ENCODE measurements at regions not wholly inside any gene's neighbourhood (a gene's known extent, or its start where the extent isn't known, plus 50 kb on each side); places are given as distances from the start of the nearest gene placed in this dataset.
A peak's percentile ranks its signal among the peaks of the same experiment; 100 is the strongest.

DNA sequence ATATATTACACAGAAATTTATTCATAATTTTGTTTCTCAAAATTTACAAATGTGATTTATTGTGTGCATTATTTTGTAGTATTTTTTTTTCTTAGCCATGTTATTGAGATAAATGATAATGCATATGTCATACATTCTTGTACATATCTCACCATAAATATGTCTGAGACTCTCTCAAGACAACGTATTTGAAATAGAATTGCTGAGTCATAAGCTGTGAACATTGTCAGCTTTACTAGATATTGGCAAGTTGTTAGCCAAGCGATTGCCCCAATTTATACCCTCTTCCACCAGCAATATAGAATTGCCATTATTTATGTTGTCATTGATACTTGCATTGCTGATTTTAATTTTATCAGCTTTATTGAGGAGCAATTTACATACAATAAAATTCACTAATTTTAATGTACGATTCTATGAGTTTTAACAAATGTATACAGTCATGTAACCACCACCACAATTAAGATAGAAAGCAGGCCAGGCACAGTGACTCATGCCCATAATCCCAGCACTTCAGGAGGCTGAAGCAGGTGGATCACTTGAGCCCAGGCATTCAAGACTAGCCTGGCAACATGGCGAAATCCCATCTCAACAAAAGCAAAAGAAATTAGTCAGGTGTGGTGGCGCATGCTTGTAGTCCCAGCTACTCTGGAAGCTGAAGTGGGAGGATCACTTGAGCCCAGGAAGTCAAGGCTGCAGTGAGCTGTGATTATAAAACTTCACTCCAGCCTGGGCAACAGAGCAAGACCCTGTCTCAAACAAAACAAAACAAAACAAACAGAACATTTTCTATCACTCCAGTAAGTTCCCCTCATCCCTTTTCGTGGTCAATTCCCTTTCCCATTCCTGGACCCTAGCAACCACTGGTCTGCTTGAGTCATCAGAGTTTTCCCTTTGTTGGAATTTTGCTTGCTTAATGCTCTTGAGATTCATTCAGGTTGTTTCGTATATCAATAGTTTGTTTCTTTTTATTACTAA, 373.1 kb downstream of the MFSD1 start:
- peak; percentile 2 for DNase-seq

DNA sequence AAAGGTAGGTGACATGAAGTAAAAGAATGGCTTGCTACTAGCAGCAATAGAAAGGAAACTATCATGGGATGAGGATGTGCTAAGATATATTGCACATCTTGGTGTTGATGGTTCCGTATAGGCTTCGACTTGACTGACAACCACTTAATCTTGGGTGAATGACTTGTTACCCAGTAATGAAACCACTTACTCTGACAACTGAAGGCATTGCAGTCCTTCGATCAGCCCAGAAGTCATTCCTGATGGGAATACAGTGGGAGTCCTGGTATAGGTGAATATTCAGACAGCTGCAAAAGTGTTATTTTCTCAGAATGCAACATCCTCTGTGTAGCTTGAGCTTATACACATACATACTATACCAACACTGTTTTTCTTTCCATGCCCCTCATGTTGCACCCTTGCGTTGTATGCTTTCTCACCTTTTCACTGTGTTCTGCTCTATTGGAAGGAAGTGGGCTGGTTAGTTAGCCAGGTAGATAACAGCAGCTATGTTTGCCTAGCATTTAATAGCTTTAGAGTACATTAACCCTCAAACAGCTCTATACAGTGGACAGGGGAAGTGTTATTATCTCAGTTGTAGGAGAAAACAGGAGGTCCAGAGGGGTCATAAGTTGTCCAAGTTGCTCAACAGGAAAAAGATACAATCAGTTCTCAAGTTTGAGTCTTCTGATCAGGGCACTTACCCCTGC, 376.5 kb downstream of the MFSD1 start:
- DNase-seq = no peak

DNA sequence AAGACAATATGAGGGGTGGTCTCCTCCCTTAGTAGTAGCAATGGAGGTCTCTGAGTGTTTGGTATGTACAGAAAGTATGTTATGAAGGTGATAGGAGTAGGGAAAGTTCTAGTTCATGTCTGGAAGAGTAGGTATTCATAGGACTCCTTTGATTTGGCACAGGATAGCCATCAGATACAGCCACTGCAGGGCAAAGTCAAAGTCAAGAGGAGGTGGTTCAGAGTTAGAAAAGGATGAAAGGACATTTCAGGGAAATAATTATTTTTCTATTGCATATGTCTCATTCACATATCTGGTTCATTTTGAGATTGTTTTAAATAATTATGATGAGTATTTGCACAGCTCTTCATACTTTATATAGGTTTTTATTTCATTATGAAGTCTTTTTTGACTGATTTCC, 381.1 kb downstream of the MFSD1 start:
- DNase-seq = no peak

DNA sequence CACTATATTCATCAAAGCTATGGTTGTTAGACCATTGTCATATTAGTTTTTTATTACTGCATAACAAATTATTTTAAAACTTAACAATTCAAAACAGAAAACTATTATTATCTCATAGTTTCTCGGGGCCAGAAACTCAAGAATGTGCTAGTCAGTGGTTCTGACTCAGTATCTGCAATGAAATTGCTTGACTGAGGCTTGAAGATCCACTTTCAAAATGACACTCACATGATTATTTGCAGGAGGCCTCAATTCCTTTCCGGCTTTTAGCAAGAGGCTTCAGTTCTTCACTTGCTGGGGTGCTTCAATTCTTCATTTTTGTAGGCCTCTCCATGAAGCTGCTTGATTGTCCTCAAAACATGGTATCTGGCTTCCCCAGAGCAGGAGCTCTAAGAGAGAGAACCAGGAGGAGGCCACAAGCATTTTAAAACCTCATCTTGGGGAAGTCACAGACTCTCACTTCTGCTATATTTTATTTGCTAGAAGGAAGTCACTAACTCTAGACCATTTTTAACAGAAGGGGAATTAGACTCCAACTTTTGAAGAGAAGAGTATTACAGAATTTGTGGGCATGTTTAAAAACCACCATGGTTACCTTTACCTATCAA, 383.7 kb downstream of the MFSD1 start:
- no peak for DNase-seq

DNA sequence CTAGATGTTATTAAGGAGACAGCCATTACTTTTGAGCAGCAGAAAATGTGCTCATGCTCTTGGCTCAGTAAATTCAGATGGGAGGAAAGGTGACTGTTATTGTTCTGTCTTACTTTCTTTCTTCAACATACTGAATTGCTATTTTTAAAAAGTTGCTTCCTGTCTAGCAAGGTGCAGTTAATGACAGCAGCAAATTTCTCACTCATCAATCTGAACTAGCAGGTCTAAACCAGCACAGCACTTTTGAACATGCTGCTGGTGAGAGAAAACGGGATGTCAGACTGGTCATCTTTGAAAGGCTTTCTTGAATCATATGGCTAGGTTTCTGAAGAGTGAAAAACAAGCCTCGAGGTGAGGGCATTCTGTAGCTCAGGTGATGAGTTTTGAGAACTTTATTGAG, 384.7 kb downstream of the MFSD1 start:
- DNase-seq = no peak

DNA sequence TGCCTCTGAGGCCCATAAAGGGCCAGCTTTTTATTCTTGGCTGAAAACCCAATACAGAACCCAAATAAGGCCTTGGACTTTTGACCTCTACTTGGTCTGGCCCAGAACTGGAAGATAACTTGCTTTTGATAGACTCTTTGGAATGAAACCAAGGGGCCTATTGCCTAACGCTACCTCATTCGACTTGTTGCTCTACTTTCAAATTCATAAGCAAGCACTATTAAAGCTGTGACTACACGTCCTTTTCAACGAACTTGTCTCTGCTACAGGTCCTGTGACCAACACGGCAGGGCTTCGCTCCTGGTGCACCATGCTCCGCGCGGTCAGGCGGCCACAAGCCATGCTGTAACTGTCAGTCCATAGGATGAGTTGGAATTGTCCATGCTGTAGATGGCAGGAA, 385.4 kb downstream of the MFSD1 start:
- DNase-seq = no peak

DNA sequence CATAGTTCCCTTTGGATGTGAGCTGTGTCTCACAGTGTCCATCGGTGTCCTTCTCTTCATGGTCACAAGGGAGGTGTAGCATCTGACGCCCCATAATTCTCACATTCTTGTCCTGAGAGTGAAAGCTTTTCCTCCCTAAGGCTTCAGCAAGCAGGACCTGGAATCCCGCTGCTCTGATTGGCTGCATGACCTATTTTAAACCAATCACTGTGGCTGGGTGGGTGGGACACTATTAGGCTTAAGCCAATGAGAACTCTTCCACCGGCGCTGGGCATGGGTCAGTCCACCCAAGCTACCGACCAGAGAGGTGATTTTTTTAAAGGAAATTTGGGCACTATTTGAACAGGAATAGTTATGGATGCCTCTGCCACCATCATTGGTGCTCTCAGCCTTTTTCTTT, 385.9 kb downstream of the MFSD1 start:
- DNase-seq = no peak

DNA sequence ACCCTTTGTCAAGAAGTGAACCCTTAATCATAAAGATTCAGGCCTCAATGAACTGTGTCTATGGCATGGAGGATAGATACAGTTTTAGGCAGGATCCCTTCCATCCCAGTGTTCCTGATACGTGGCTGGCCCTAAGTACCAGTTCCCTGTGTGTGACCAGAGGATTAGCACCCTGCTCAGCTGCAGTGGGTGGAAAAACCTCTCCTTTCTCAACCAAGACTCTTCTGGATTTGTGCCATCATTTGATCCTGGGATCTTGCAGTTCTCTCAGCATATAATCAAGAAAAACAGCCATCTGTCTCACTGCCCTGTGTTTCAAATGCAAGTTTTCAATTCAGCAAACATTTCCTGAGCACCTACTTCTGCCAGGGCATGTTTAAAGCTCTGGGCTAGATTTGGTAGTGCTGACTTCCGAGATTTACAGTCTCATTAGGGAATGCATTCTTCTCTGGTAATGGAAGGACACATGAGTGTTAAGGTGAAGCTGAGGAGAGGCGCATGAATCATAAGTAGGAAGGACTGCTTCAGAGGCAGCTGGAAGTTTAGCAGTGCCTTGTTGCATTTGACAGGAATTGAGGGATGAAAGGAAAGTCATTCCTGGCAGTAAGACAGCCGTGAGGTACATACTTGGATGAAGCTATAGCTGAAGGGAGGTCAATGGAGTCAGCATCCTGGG, 388.3 kb downstream of the MFSD1 start:
- no peak for DNase-seq

DNA sequence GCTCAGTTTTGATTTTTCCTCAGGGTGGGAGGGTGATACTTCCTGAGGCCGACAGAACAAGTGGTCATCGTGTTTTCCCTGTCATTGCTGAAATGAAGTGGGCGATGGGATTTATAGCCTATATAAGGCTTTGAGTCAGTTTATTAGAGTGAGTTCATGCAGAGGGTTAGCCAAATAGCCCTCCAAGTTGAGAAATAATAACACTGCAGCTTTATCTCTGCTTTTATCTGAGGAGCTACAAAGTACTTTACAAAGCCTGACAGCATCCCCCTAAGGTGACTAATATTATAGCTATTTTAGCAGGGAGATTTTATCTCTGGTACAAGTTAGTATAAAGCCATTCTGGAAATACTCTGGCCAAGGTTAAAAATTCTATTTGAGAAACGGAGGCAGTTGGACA, 389.6 kb downstream of the MFSD1 start:
- DNase-seq = no peak

DNA sequence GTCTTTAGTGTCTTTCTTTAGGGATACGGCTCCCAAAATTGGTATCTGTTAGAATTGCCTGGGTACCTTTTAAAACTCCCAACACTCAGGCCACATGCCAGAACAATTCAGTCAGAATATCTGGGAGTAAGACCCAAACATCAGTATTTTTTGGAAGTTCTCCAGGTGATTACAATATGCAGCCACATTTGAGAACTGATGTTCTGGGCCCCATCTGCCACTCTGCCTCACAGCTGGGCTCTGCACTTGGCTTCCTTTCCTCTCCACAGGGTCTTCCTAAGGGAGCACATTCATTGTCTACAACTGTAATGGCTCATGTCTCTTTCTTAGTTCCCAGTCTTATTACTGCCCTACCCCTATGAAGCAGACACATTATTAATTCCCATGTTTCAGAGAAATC, 394.5 kb downstream of the MFSD1 start:
- no peak for DNase-seq

DNA sequence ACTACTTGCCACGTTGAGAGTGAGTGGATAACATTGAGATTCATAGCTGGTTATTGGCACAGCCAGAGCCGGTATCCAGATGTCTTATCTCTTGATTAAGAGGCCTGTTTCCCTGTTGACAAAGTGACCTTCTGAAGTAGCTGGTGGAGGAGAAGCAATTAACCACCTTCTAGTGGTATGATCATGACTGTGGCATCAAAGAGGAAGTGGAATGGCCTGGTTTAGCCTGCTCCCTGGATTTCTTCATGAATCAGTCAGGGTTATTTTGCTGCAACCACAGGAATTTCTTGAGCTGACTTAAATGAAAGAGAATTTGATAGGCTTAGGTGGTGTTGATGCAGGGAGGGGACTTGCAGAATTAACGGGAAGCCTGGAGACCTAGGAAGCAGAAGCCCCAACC, 398.3 kb downstream of the MFSD1 start:
- no peak for DNase-seq

DNA sequence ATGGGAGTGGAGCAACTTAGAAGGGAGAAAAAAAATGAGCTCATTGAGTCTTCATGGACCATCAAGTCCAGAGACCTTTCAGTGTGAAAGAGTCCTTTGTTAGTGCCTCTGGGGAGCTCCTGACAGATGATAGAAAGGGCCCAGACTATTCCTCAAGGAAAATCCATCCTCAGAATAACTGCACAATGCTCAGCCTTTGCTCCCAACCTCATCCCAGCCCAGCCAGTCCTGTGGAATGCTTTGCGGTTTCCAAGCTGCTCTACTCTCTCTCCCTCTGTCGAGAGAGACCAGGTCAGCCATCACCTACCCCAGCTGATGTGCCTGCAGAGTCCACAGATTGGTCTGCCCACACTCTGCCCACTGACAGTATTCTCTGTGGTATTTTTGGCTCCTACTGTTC, 406.2 kb downstream of the MFSD1 start:
- no peak for DNase-seq

DNA sequence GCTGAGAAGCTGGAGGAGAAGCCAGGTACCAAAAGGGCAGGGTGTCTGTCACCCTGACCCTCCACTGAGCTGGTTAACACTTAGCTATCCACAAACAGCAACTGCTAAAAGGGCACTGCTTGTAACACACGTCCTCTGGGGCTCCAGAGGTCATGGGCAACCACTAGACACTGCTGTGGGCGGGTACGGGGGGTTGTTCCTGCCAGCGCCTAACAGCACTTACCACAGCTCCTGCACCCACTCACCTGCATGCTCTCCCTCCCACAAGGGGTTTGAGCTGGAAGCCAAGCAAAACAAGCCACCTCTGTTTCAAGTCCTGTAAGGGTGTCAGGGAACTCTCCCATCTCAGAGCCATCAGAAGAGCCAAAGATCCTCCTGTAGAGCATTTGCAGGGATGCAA, 407.6 kb downstream of the MFSD1 start:
- DNase-seq = no peak

DNA sequence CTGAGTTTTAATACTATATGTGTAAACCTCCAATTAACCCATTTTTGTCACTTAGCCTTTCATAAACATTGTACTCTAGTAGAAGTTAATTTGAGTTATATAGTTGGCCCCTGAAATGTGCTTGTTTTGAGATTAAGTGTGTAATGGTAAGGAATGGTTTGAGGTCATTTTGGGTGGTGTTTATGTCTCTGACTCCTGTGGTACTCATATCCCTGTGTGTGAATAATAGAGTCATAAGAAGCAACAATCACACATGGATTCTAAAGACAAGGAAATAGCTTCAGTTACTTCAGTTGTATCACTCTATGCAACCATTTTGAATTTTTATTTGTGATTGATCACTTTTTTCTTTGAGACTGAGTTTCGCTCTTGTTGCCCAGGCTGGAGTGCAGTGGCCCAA, 408.5 kb downstream of the MFSD1 start:
- no peak for DNase-seq

DNA sequence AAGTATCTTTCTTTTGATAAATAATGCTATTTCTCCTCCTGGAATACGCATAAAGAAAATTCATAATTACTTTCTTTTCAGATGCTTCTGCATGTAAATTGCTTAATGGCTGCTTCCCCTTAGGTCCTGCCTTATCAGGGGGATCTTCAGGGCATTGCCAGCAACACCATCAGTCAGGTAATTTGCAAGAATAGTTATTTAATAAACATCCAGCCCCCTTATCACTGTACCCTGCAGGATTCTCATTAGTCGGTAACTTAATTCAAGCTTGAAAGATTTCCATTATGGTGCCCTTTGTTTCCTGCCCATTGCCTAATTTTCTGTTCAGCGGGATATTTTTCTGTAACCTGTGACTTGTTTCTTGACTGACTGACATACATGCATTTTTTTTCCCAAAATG, 414.5 kb downstream of the MFSD1 start:
- no peak for DNase-seq

DNA sequence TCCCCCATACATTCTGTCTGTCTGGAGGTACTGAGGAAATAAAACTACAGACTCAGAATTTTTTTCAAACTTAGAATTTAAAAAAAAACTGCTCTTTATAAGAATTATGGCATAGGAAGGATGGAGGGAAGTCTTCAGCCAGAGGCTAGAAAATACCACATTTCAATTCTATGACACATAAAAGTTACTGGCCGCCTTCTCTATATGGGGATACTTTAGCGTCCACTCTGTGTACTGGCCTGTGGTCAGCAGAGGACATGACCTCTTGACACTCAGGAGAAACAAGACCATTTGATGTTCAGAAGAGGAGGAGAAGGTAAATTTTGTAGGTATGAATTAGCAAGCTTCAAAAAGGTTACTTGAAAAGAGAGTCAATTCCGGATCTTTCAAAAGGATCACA, 417.4 kb downstream of the MFSD1 start:
- no peak for DNase-seq

DNA sequence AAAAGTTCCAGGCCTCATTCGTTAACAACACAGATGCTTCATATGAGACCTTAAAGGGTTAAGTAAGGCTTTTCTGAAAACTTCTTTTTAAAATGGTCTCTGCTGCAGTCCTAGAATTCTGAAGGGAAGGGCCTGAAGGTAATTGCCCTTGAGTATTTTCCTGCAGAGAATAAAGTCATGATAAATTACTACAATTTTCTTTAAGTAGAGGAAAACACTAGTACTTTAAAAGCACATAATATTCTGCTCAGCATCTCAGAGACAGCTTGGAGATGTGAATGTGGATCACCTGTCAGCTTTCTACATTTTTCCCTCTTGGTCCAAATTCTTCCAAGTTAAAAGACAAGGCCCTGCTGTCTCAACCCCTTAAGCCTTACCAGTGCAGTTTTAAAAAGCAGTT, 419.5 kb downstream of the MFSD1 start:
- no peak for DNase-seq

DNA sequence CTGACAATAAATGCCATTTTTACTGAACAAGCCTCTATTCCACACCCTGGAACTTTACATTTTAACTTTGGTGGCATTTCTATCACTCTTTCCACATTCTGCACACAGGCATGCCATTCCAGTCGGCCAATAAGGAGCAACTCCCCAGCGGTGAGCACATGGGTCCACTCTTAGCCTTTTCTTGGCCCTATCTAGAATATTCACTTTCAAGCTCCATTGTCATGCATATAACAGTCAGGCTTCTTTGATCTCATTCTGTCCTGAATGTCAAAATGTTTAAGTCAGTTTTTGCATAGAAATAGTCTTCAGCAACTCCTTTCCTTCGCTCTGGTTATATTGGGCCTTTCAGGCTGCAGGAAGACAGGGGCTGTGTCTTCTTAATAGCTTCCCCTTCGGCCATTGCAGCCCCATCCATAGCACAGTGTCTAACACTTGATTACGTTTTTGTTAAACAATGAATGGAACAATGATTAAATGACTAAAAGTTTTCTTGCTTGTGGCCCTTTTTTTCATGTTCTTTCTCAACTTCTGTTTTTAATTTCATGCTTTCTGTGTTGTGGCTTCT, 427.3 kb downstream of the MFSD1 start:
- DNase-seq = no peak

DNA sequence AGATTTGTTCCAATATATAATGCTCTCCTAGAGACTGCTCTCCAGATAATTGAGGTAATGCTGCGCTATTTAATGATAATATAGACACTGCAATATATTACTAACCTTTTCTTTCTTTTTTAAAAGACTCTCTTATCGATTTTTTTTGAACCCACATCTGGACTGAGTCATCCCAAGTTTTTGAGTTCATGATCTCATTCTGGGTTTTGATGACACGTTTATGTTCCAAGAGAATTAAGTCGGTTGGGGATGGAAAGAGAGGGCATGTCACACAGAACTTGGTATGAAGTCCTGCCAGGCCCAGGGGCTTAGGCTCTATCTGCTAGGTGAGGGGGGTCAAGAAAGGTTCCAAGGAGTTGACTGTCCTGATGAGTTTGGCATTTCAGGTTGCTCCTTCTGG, 431.1 kb downstream of the MFSD1 start:
- DNase-seq = no peak

DNA sequence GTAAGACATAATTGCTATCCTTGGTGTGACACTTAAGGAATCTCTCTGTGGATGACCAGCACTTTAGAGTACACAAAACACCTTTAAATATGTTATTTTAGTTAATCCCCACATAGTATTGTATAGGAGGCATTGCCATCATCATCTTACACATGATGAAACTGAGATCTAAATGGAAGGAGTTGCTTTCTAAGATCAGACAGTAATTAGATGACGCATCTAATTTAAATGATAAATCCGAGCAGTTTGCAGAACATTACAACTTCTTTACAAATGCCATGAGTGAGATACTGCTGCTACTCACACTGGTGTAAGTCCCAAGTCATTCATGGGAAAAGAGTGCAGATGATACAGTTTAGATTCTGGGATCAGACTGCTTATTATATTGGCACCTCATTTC, 431.9 kb downstream of the MFSD1 start:
- DNase-seq = no peak

DNA sequence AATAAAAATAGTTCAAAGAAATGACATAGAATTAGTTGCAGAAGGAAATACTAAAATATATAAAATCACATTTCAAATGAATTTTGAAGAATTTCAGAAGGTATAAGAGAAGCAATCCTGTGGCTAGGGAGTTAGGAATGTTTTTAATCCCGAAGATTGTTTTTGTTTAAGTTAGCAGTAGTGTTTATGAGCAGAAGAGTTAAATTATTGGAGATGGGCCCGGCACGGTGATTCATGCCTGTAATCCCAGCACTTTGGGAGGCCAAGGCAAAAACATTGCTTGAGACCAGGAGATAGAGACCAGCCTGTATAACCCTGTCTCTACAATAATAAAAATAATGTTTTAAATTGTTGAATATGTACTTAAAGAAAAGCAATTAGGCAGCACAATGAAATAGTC, 432.5 kb downstream of the MFSD1 start:
- no peak for DNase-seq

DNA sequence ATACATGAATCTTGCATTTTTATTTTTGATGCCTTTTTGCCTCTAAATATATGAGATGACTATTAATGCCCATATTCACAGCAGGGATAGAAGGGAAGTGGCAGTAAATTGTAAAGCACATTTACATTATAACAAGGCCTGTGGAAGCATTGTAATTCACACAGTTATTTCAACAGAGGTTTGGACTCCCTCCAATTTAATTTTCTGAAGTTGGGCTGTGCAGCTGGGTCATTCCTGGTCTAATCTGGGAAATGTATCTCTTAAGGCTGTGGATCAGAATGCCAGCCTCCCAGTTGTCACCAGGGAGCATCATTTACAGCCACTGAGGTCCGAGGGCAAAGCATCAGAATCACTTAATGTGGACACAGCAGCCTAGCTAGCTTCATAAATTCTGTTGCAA, 434.5 kb downstream of the MFSD1 start:
- DNase-seq = no peak

DNA sequence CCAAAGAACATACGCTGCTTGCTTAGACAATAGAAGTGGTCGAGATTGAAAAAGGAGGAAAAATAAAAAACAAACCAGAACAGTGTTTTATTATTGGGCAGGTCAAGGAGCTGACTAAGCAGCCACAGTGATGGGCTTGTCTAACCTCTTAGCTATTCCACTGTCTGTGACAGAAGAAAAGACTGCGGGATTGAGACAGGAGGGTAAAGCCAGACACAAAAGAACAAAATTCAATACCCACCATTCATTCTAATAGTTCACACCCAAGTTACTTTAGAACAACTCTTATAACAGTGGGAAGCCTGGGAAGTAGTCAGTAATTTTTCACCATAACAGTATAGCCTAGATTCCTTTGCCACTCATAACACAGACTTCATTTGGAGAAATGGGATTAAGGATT, 435.4 kb downstream of the MFSD1 start:
- DNase-seq = no peak

Measured in NCI-H510A (cell line).